Calu3 (cell line): ENCODE measurements at regions not wholly inside any gene's neighbourhood (a gene's known extent, or its start where the extent isn't known, plus 50 kb on each side); places are given as distances from the start of the nearest gene placed in this dataset.
"Not testable (repeated sequence)": the region's sequence is repeated elsewhere in the genome, so short reads cannot be mapped to it uniquely, and the experiment has no call there.

ENCODE experiments used
- BruUV-seq: library from RNA; stranded (reverse); fragments of 400-500 nt; replicated peaks from 2 replicates; lab custom pipeline; 2021; lab: Mats Ljungman, UMichigan
- CTCF ChIA-PET: fragments of 300-600 bp; sonication (Branson Sonifier 250); formaldehyde crosslinking; loops from one replicate; lab custom pipeline; 2022; ENCODE audit warnings: antibody characterized with exemption; lab: Charles Lee
- DNase-seq: peaks from one replicate; pipeline ENCODE4 v3.0.0; 2022
- H3K27ac Mint-ChIP-seq: one replicate; pipeline ENCODE4 v1.8.0; 2022; ENCODE audit warnings: mixed read lengths; ENCODE audit not compliant: unreplicated experiment
- H3K27me3 Mint-ChIP-seq: one replicate; pipeline ENCODE4 v1.8.0; 2022; ENCODE audit warnings: mixed read lengths; ENCODE audit not compliant: unreplicated experiment
- H3K36me3 Mint-ChIP-seq: one replicate; pipeline ENCODE4 v1.8.0; 2022; ENCODE audit warnings: mild to moderate bottlenecking, moderate library complexity, mixed read lengths; ENCODE audit not compliant: insufficient read depth, unreplicated experiment
- H3K4me1 Mint-ChIP-seq: one replicate; pipeline ENCODE4 v1.8.0; 2022; ENCODE audit warnings: mild to moderate bottlenecking, low read depth, mixed read lengths; ENCODE audit not compliant: unreplicated experiment
- H3K4me3 Mint-ChIP-seq: one replicate; pipeline ENCODE4 v1.8.0; 2022; ENCODE audit warnings: mild to moderate bottlenecking, low read depth, moderate library complexity, mixed read lengths; ENCODE audit not compliant: unreplicated experiment
- H3K9me3 Mint-ChIP-seq: one replicate; pipeline ENCODE4 v1.8.0; 2022; ENCODE audit warnings: low read depth, mixed read lengths; ENCODE audit not compliant: unreplicated experiment
- intact Hi-C: fragments of 100-400 bp; cut with micrococcal nuclease; formaldehyde crosslinking; loops from one replicate; pipeline ENCODE4 v1.10.0; 2022; ENCODE audit not compliant: unreplicated experiment
- TF ChIP-seq, protein P1 (sequence below): fragments of 200-600 bp; IDR thresholded peaks from one replicate; pipeline ENCODE4 v1.8.0; 2022; ENCODE audit warnings: antibody characterized with exemption; ENCODE audit not compliant: unreplicated experiment

DNA sequence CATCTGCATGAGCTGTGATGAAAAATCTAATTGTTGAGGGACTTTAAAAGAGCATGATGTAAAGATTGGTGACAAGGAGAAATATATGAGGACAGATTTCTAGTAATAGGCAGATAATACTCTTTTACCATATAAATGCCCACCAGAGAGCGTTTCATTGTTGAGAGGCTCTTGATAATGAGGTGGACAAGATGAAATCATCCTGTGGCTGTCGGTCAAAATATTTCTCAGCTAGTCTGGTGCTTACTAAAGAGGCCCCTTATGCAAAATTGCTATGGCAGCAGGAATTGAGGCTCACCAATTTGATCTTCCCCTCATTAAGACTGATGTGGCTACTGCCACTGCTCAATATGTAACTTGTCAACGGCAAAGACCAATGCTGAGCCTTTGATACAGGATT lies 225.0 kb upstream of the RASGRP1 start:
- no peaks in the 10 kb centered on the region for H3K9me3 Mint-ChIP-seq
- no peak overlapping the region for H3K4me3 Mint-ChIP-seq
- TF ChIP-seq, protein P1, sequence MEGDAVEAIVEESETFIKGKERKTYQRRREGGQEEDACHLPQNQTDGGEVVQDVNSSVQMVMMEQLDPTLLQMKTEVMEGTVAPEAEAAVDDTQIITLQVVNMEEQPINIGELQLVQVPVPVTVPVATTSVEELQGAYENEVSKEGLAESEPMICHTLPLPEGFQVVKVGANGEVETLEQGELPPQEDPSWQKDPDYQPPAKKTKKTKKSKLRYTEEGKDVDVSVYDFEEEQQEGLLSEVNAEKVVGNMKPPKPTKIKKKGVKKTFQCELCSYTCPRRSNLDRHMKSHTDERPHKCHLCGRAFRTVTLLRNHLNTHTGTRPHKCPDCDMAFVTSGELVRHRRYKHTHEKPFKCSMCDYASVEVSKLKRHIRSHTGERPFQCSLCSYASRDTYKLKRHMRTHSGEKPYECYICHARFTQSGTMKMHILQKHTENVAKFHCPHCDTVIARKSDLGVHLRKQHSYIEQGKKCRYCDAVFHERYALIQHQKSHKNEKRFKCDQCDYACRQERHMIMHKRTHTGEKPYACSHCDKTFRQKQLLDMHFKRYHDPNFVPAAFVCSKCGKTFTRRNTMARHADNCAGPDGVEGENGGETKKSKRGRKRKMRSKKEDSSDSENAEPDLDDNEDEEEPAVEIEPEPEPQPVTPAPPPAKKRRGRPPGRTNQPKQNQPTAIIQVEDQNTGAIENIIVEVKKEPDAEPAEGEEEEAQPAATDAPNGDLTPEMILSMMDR, result no peak
- H3K27me3 Mint-ChIP-seq, result peaks cover 19% of the 10 kb centered on the region
- no TSS peak for BruUV-seq
- CTCF ChIA-PET, result no interaction called here
- no peak overlapping the region for H3K27ac Mint-ChIP-seq
- intact Hi-C loops, result no loop called here
- DNase-seq, result no peak
- H3K4me1 Mint-ChIP-seq, result no peaks in the 10 kb centered on the region
- no peaks in the 10 kb centered on the region for H3K36me3 Mint-ChIP-seq

DNA sequence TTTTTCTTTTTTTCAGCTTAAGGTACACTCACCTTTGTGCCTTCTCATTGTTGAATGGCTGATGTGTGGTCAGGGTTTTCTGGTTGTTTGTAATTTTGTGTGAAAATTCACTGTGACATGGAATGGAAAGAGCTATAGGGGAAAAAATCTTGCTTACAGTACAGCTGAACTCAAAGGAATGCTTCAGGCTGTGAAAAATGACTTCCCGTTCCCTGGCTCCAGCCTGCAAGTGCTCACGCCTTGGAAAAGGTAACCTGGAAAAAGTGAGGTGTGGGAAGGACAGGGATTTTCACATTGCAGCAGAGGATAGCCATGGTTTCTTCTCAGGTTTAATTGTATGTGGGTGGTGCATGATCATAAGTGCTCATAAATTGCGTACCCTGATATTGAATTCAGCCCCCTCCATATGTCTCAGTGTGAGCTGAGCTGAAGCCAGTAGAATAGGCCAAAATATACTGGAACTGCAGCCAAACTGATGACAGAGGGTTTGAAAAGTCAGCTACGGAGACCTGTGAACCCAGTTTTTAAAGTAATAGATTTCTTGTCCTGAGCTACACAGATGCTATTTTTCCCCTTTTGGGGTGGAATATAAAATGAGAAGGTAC lies 228.7 kb upstream of the RASGRP1 start:
- no peaks in the 10 kb centered on the region for H3K36me3 Mint-ChIP-seq
- H3K9me3 Mint-ChIP-seq, result no peaks in the 10 kb centered on the region
- TF ChIP-seq, protein P1, result no peak
- DNase-seq, result no peak
- H3K27ac Mint-ChIP-seq, result no peak overlapping the region
- no peaks in the 10 kb centered on the region for H3K4me1 Mint-ChIP-seq
- H3K27me3 Mint-ChIP-seq, result peaks cover 31% of the 10 kb centered on the region
- BruUV-seq, result no TSS peak
- CTCF ChIA-PET, result no interaction called here
- intact Hi-C loops, result no loop called here
- no peak overlapping the region for H3K4me3 Mint-ChIP-seq

DNA sequence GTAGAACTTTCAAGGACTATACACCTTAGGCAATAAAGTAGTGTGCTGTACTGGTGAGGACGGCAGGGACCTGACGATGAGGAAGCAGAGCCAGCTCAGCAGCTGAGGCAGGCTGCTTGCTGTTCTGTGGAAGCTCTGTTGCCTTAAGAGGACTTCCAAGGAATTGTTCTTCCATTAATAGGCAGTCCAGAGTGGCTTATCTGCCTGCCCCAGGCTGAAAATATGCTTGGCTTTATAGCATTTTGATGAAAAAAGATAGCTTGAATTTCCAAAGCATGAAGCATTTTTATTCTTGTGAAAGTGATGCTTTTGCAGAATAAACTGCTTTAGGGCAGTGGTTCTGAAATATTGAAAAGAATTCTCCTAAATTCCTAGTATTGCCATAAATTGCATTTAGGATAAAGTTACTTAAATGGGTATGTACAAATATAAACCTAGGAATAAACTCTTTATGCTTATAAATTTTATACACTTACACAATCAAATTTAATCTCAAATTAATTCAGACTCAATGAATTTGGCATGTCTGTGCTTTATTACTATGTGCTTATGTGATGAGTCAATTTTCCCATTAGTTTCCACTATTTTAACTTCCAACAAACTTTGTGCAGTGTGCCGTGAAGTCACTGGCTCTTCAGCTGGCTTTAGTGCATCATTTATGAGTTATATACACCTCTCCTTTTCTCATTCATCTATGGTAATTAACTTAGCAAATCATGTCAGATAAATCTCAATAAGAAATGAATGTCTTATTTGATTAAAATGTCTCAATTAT lies 231.0 kb upstream of the RASGRP1 start:
- Mint-ChIP-seq H3K27me3 (peaks cover 51% of the 10 kb centered on the region), H3K4me3 (no peak overlapping the region), H3K36me3 (no peaks in the 10 kb centered on the region), H3K4me1 (no peaks in the 10 kb centered on the region), H3K27ac (no peak overlapping the region), H3K9me3 (no peaks in the 10 kb centered on the region)
- intact Hi-C loops, result no loop called here
- TF ChIP-seq, protein P1, result no peak
- no TSS peak for BruUV-seq
- no peak for DNase-seq
- CTCF ChIA-PET, result no interaction called here

DNA sequence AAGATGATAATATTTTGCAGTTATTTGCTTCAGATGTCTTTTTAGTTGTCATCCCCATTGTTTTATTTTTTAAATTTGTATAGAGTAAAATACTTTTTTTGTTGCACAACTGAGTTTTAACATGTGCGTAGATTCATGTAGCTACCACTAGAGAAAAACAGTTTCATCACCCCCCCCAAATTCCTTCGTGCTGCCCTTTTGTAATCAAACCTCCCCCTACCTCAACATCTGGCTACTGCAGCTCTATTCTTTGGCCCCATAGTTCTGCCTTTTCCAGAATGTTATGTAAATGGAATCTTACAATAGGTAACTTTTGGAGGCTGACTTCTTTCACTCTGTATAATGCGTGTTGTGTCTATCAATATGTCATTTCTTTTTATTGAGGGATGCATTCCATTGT lies 232.0 kb upstream of the RASGRP1 start:
- TF ChIP-seq, protein P1, result no peak
- Mint-ChIP-seq H3K9me3 (no peaks in the 10 kb centered on the region), H3K4me1 (no peaks in the 10 kb centered on the region), H3K27me3 (peaks cover 60% of the 10 kb centered on the region), H3K4me3 (no peak overlapping the region), H3K27ac (no peak overlapping the region), H3K36me3 (no peaks in the 10 kb centered on the region)
- CTCF ChIA-PET, result no interaction called here
- no peak for DNase-seq
- intact Hi-C loops, result no loop called here
- BruUV-seq, result no TSS peak

DNA sequence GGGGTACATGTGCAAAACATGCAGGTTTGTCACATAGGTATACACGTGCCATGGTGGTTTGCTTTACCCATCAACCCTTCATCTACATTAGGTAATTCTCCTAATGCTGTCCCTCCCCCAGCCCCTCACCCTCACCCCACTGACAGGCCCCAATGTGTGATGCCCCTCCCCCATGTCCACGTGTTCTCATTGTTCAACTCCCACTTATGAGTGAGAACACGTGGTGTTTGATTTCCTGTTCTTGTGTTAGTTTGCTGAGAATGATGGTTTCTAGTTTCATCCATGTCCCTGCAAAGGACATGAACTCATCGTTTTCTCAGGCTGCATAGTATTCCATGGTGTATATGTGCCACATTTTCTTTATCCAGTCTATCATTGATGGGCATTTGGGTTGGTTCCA lies 232.9 kb upstream of the RASGRP1 start:
- peaks cover 65% of the 10 kb centered on the region for H3K27me3 Mint-ChIP-seq
- H3K4me1 Mint-ChIP-seq, H3K36me3 Mint-ChIP-seq, BruUV-seq, CTCF ChIA-PET, intact Hi-C loops, H3K9me3 Mint-ChIP-seq, H3K27ac Mint-ChIP-seq, H3K4me3 Mint-ChIP-seq, DNase-seq: not testable (repeated sequence)

DNA sequence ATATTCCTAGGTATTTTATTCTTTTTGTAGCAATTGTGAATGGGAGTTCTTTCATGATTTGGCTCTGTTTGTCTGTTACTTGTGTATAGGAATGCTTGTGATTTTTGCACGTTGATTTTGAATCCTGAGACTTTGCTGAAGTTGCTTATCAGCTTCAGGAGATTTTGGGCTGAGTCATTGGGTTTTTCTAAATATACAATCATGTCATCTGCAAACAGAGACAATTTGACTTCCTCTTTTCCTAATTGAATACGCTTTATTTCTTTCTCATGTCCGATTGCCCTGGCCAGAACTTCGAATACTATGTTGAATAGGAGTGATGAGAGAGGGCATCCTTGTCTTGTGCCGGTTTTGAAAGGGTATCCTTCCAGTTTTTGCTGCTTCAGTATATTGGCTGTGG lies 234.6 kb upstream of the RASGRP1 start:
- H3K36me3 Mint-ChIP-seq, H3K4me3 Mint-ChIP-seq, CTCF ChIA-PET, H3K9me3 Mint-ChIP-seq, BruUV-seq, DNase-seq, H3K27ac Mint-ChIP-seq, H3K4me1 Mint-ChIP-seq, intact Hi-C loops: not testable (repeated sequence)
- H3K27me3 Mint-ChIP-seq, result peaks cover 57% of the 10 kb centered on the region
